Calu3 (cell line): ENCODE measurements at regions not wholly inside any gene's neighbourhood (a gene's known extent, or its start where the extent isn't known, plus 50 kb on each side); places are given as distances from the start of the nearest gene placed in this dataset.

Experiments
- BruUV-seq: library from RNA; stranded (reverse); fragments of 400-500 nt; replicated peaks from 2 replicates; lab custom pipeline; 2021; lab: Mats Ljungman, UMichigan
- CTCF ChIA-PET: fragments of 300-600 bp; sonication (Branson Sonifier 250); formaldehyde crosslinking; loops from one replicate; lab custom pipeline; 2022; ENCODE audit warnings: antibody characterized with exemption; lab: Charles Lee
- DNase-seq: peaks from one replicate; pipeline ENCODE4 v3.0.0; 2022
- H3K27ac Mint-ChIP-seq: one replicate; pipeline ENCODE4 v1.8.0; 2022; ENCODE audit warnings: mixed read lengths; ENCODE audit not compliant: unreplicated experiment
- H3K27me3 Mint-ChIP-seq: one replicate; pipeline ENCODE4 v1.8.0; 2022; ENCODE audit warnings: mixed read lengths; ENCODE audit not compliant: unreplicated experiment
- H3K36me3 Mint-ChIP-seq: one replicate; pipeline ENCODE4 v1.8.0; 2022; ENCODE audit warnings: mild to moderate bottlenecking, moderate library complexity, mixed read lengths; ENCODE audit not compliant: insufficient read depth, unreplicated experiment
- H3K4me1 Mint-ChIP-seq: one replicate; pipeline ENCODE4 v1.8.0; 2022; ENCODE audit warnings: mild to moderate bottlenecking, low read depth, mixed read lengths; ENCODE audit not compliant: unreplicated experiment
- H3K4me3 Mint-ChIP-seq: one replicate; pipeline ENCODE4 v1.8.0; 2022; ENCODE audit warnings: mild to moderate bottlenecking, low read depth, moderate library complexity, mixed read lengths; ENCODE audit not compliant: unreplicated experiment
- H3K9me3 Mint-ChIP-seq: one replicate; pipeline ENCODE4 v1.8.0; 2022; ENCODE audit warnings: low read depth, mixed read lengths; ENCODE audit not compliant: unreplicated experiment
- CTCF ChIP-seq: fragments of 200-600 bp; IDR thresholded peaks from one replicate; pipeline ENCODE4 v1.8.0; 2022; ENCODE audit warnings: antibody characterized with exemption; ENCODE audit not compliant: unreplicated experiment
- intact Hi-C: fragments of 100-400 bp; cut with micrococcal nuclease; formaldehyde crosslinking; loops from one replicate; pipeline ENCODE4 v1.10.0; 2022; ENCODE audit not compliant: unreplicated experiment

- no peak for DNase-seq
- no TSS peak for BruUV-seq
- Mint-ChIP-seq H3K4me3 (no peak overlapping the region), H3K27ac (no peak overlapping the region), H3K27me3 (no peaks in the 10 kb centered on the region), H3K9me3 (no peaks in the 10 kb centered on the region), H3K36me3 (no peaks in the 10 kb centered on the region), H3K4me1 (peaks cover 9% of the 10 kb centered on the region)
- CTCF ChIA-PET = no interaction called here
- TF ChIP-seq CTCF = no peak
- intact Hi-C loops = loop anchor here (5.0 kb wide), 2 partner anchors 66 to 201 kb away; no protein-coding TSS in a partner anchor
These were observed 198.1 kb downstream of the FOXA2 start for GRCh38 chr20:22386306-22386623.

GRCh38 chr20:22385602-22386305, 198.6 kb downstream of the FOXA2 start:
- Mint-ChIP-seq H3K4me1 (peaks cover 9% of the 10 kb centered on the region), H3K27ac (no peak overlapping the region), H3K27me3 (no peaks in the 10 kb centered on the region), H3K9me3 (no peaks in the 10 kb centered on the region), H3K4me3 (no peak overlapping the region), H3K36me3 (no peaks in the 10 kb centered on the region)
- no TSS peak for BruUV-seq
- intact Hi-C loops = loop anchor here (5.0 kb wide), 2 partner anchors 67 to 202 kb away; no protein-coding TSS in a partner anchor
- peak; percentile 8 for DNase-seq
- CTCF ChIA-PET = no interaction called here
- no peak for TF ChIP-seq CTCF

- Mint-ChIP-seq H3K27ac (no peak overlapping the region), H3K27me3 (no peaks in the 10 kb centered on the region), H3K4me3 (no peak overlapping the region), H3K36me3 (no peaks in the 10 kb centered on the region), H3K9me3 (no peaks in the 10 kb centered on the region), H3K4me1 (peaks cover 9% of the 10 kb centered on the region)
- DNase-seq = no peak
- intact Hi-C loops = loop anchor here (5.0 kb wide), 2 partner anchors 67 to 202 kb away; no protein-coding TSS in a partner anchor
- no peak for TF ChIP-seq CTCF
- no TSS peak for BruUV-seq
- CTCF ChIA-PET = no interaction called here
These were observed 199.4 kb downstream of the FOXA2 start for GRCh38 chr20:22384978-22385377.

- Mint-ChIP-seq H3K27ac (no peak overlapping the region), H3K4me3 (no peak overlapping the region), H3K9me3 (no peaks in the 10 kb centered on the region), H3K4me1 (peaks cover 9% of the 10 kb centered on the region), H3K27me3 (no peaks in the 10 kb centered on the region), H3K36me3 (no peaks in the 10 kb centered on the region)
- no peak for DNase-seq
- no TSS peak for BruUV-seq
- no peak for TF ChIP-seq CTCF
- CTCF ChIA-PET = no interaction called here
- intact Hi-C loops = no loop called here
These were observed 201.2 kb downstream of the FOXA2 start for GRCh38 chr20:22383156-22383555.
